GM06990 (cell line): ENCODE measurements at regions not wholly inside any gene's neighbourhood (a gene's known extent, or its start where the extent isn't known, plus 50 kb on each side); places are given as distances from the start of the nearest gene placed in this dataset.

ENCODE experiments used
- DNase-seq: peaks from one replicate; pipeline ENCODE4 v3.0.0-alpha.2; 2011; ENCODE audit not compliant: insufficient read length; ENCODE audit errors: extremely low read depth
- H3K27me3 ChIP-seq: replicated peaks from 2 replicates; pipeline ENCODE4 v1.6.0; 2011; ENCODE audit warnings: low read length; ENCODE audit not compliant: control insufficient read depth, insufficient read depth
- H3K36me3 ChIP-seq: 2 replicates; pipeline ENCODE4 v1.5.1; 2011; ENCODE audit warnings: low read length; ENCODE audit not compliant: control insufficient read depth, insufficient read depth
- H3K4me3 ChIP-seq: replicated peaks from 2 replicates; pipeline ENCODE4 v1.5.1; 2011; ENCODE audit warnings: low read depth, mild to moderate bottlenecking, control low read depth, low read length
- TF ChIP-seq, protein P1 (sequence below): IDR thresholded peaks from 2 replicates; pipeline ENCODE4 v1.5.1; 2011; ENCODE audit warnings: low read length, control low read depth, mild to moderate bottlenecking, inconsistent platforms; ENCODE audit not compliant: insufficient read depth, poor library complexity, severe bottlenecking

DNA sequence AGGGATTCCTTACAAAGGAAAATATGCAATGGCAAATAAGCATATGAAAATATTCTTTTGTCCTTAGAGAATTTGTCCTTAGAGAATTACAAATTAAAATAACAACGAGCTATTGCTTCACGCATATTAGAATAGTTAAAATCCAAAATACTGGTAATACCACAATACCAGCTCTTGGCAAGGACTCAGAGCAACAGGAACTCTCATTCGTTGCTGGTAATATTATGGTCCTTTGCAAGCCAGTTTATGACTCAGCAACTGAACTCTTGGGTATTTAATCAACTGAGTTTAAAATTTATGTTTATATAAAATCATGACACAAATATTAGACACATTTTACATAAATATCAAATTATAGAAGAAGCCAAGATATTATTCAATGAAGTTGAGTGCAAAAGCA lies 1730.4 kb downstream of the SI start:
- no peak overlapping the region for H3K4me3 ChIP-seq
- no peaks in the 10 kb centered on the region for H3K36me3 ChIP-seq
- no peaks in the 10 kb centered on the region for H3K27me3 ChIP-seq
- TF ChIP-seq, protein P1, sequence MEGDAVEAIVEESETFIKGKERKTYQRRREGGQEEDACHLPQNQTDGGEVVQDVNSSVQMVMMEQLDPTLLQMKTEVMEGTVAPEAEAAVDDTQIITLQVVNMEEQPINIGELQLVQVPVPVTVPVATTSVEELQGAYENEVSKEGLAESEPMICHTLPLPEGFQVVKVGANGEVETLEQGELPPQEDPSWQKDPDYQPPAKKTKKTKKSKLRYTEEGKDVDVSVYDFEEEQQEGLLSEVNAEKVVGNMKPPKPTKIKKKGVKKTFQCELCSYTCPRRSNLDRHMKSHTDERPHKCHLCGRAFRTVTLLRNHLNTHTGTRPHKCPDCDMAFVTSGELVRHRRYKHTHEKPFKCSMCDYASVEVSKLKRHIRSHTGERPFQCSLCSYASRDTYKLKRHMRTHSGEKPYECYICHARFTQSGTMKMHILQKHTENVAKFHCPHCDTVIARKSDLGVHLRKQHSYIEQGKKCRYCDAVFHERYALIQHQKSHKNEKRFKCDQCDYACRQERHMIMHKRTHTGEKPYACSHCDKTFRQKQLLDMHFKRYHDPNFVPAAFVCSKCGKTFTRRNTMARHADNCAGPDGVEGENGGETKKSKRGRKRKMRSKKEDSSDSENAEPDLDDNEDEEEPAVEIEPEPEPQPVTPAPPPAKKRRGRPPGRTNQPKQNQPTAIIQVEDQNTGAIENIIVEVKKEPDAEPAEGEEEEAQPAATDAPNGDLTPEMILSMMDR, result no peak
- no peak for DNase-seq

DNA sequence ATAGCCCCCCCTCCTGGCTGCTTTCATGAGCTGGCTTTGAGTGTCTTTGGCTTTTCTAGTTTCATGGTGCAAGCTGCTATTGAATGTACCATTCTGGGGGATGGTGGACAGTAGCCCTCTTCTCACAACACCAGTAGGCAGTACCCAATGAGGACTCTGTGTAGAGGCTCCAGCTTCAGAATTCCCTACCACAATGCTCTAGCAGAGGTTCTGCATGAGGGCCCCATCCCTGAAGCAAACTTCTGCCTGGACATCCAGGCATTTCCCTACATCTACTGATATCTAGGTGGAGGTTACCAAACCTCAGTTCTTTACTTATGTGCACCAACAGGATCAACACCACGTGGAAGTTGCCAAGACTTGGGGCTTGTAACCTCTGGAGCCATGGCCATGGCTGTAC lies 1742.9 kb downstream of the SI start:
- Histone ChIP-seq H3K36me3 (no peaks in the 10 kb centered on the region), H3K27me3 (no peaks in the 10 kb centered on the region), H3K4me3 (no peak overlapping the region)
- TF ChIP-seq, protein P1, result no peak
- no peak for DNase-seq

DNA sequence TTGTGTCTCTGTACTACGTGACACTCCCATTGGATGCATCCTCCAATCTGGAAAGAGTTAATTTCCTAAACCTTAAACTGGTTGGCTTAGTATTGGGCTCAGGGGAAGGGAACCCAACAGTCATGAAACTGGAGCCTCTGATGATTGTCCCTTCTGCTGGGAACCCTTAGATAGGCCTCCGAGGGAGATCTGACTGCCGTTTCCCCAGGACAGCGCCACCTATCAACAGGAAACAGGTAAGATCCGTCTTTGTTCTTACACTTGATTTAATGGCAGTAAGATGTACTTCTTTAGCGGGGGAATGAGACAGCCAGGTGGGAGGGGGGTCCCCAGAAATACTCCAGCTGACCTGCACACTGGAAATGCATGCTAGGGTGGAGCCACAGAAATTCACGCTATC lies 1749.6 kb downstream of the SI start:
- DNase-seq, result no peak
- no peaks in the 10 kb centered on the region for H3K36me3 ChIP-seq
- no peak overlapping the region for H3K4me3 ChIP-seq
- TF ChIP-seq, protein P1, result peak; percentile 1
- H3K27me3 ChIP-seq, result no peaks in the 10 kb centered on the region

DNA sequence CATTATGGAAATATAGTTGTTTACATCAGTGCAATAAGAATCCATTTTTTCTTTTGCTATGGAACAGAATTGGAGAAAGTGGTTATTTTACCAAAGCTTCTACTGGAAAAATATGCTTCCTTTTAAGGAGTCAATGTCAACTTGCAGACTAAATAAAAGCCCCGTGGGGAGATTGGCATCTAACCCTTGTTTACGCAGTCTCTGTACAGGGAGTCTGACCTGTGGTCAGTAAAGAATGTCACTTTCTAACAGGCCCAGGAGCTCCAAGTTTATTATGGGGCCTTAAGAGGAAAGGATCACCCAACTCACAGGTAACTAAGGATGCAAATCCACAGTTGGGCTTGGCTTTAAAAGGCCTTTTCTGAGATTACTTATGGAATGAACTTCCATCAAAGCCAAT lies 1751.2 kb downstream of the SI start:
- H3K4me3 ChIP-seq, result no peak overlapping the region

DNA sequence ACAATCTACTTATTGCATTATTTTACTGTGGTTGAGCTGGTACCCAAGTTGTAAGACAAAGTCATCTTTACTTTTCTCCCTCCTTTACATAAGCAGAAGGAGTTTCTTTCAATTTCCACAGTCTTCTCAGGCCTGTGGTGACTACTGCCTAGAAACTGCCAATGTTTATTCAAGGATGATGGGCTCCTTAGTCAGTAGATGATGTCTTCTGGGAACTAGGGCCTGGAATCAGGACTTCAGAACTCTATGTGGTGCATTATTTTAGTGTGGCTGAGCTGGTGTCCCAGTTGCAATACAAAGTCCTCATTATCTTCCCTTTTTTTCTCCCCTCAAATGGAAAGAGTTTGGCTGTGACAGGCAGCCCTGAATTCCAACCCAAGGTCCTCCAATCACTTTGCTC lies 1762.5 kb downstream of the SI start:
- TF ChIP-seq, protein P1, result no peak
- H3K4me3 ChIP-seq, result no peak overlapping the region
- H3K36me3 ChIP-seq, result no peaks in the 10 kb centered on the region
- no peak for DNase-seq
- H3K27me3 ChIP-seq, result no peaks in the 10 kb centered on the region

More for the DNA sequence above, 1751.2 kb downstream of the SI start:
- H3K36me3 ChIP-seq, result no peaks in the 10 kb centered on the region
- DNase-seq, result no peak
- TF ChIP-seq, protein P1, result no peak
- H3K27me3 ChIP-seq, result no peaks in the 10 kb centered on the region

DNA sequence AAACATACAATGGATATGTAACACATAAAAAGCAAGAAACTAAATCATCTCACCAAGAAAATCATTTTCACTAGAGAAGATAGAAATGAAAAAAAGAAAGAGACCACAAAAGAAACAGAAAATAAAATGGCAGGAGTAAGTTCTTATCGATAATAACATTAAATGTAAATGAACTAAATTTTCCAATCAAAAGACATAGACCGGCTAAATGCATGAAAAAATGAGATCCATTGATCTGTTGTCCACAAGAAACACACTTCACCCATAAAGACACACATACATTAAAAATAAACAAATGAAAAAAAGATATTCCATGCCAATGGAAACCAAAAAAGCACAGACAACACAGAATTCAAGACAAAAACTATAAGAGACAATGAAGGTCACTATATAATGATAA lies 1771.9 kb downstream of the SI start:
- H3K36me3 ChIP-seq, result no peaks in the 10 kb centered on the region
- TF ChIP-seq, protein P1, result no peak
- no peak for DNase-seq
- no peaks in the 10 kb centered on the region for H3K27me3 ChIP-seq
- H3K4me3 ChIP-seq, result no peak overlapping the region
